ENCODE measurements at regions not wholly inside any gene's neighbourhood (a gene's known extent, or its start where the extent isn't known, plus 50 kb on each side); places are given as distances from the start of the nearest gene placed in this dataset.

GRCh38 chr4:12929784-12930183, 554.4 kb downstream of the RAB28 start:
- no peaks in the 10 kb centered on the region for H3K36me3 ChIP-seq (replicated peaks)
- in situ Hi-C loops (cut with HindIII; ENCODE audit: low pct_ligation_motif_present, low sequenced_read_pairs): no loop called here
- no peaks in the 10 kb centered on the region for H3K27me3 ChIP-seq (replicated peaks)
- no peak overlapping the region for H3K27ac ChIP-seq
- no peak for DNase-seq
- no peak for TF ChIP-seq CTCF (IDR thresholded peaks at IDR 0.05; ENCODE audit: low read depth, low read length, missing control alignments)
- H3K4me3 ChIP-seq (ENCODE audit: low read depth, low read length): no peak overlapping the region

- in situ Hi-C loops (cut with HindIII; ENCODE audit: low pct_ligation_motif_present, low sequenced_read_pairs): no loop called here
- no peak for DNase-seq
- no peaks in the 10 kb centered on the region for H3K36me3 ChIP-seq (replicated peaks)
- no peak overlapping the region for H3K27ac ChIP-seq
- H3K27me3 ChIP-seq (replicated peaks): no peaks in the 10 kb centered on the region
- TF ChIP-seq CTCF (IDR thresholded peaks at IDR 0.05; ENCODE audit: low read depth, low read length, missing control alignments): no peak
- no peak overlapping the region for H3K4me3 ChIP-seq (ENCODE audit: low read depth, low read length)
These were observed 555.4 kb downstream of the RAB28 start for GRCh38 chr4:12928751-12929150.

GRCh38 chr4:12926189-12927066, 557.7 kb downstream of the RAB28 start:
- no peak for TF ChIP-seq CTCF (IDR thresholded peaks at IDR 0.05; ENCODE audit: low read depth, low read length, missing control alignments)

GRCh38 chr4:12924728-12925320, 559.3 kb downstream of the RAB28 start:
- no peaks in the 10 kb centered on the region for H3K36me3 ChIP-seq (replicated peaks)
- H3K27me3 ChIP-seq (replicated peaks): no peaks in the 10 kb centered on the region
- no peak for DNase-seq
- no peak overlapping the region for H3K27ac ChIP-seq
- H3K4me3 ChIP-seq (ENCODE audit: low read depth, low read length): no peak overlapping the region
- in situ Hi-C loops (cut with HindIII; ENCODE audit: low pct_ligation_motif_present, low sequenced_read_pairs): no loop called here
- TF ChIP-seq CTCF (IDR thresholded peaks at IDR 0.05; ENCODE audit: low read depth, low read length, missing control alignments): no peak

More at GRCh38 chr4:12926189-12927066, 557.7 kb downstream of the RAB28 start:
- in situ Hi-C loops (cut with HindIII; ENCODE audit: low pct_ligation_motif_present, low sequenced_read_pairs): no loop called here
- no peaks in the 10 kb centered on the region for H3K36me3 ChIP-seq (replicated peaks)
- H3K27ac ChIP-seq: no peak overlapping the region
- DNase-seq: no peak
- no peak overlapping the region for H3K4me3 ChIP-seq (ENCODE audit: low read depth, low read length)
- no peaks in the 10 kb centered on the region for H3K27me3 ChIP-seq (replicated peaks)

- no peak for TF ChIP-seq CTCF (IDR thresholded peaks at IDR 0.05; ENCODE audit: low read depth, low read length, missing control alignments)
- no peak for DNase-seq
- no peaks in the 10 kb centered on the region for H3K36me3 ChIP-seq (replicated peaks)
- no peaks in the 10 kb centered on the region for H3K27me3 ChIP-seq (replicated peaks)
- in situ Hi-C loops (cut with HindIII; ENCODE audit: low pct_ligation_motif_present, low sequenced_read_pairs): no loop called here
- H3K4me3 ChIP-seq (ENCODE audit: low read depth, low read length): no peak overlapping the region
- no peak overlapping the region for H3K27ac ChIP-seq
These were observed 559.9 kb downstream of the RAB28 start for GRCh38 chr4:12924253-12924652.
